Stimulated activated naive B cell treated with anti-CD40 and anti-IgM and Interleukin-4, amounts not matched to agents 10 μg/mL and 1 μg/mL and 100 μg/mL, for 72 hours (primary cell): ENCODE measurements at regions not wholly inside any gene's neighbourhood (a gene's known extent, or its start where the extent isn't known, plus 50 kb on each side); places are given as distances from the start of the nearest gene placed in this dataset.
"Not testable (repeated sequence)": the region's sequence is repeated elsewhere in the genome, so short reads cannot be mapped to it uniquely, and the experiment has no call there.

ENCODE experiments used
- ATAC-seq, 2 donors: fragments of 150-1000 bp; cut with Tn5 transposase; replicated peaks; 2 replicates each; pipeline ENCODE4 v1.10.0; 2021; ENCODE audit warnings: moderate library complexity in 1 of 2
- DNase-seq: peaks from one replicate; pipeline ENCODE4 v3.0.0; 2021
- H3K27ac Mint-ChIP-seq: one replicate; pipeline ENCODE4 v1.8.0; 2022; ENCODE audit warnings: mild to moderate bottlenecking, mixed read lengths
- H3K27me3 Mint-ChIP-seq, 2 donors: one replicate each; pipeline ENCODE4 v1.8.0; 2022; ENCODE audit warnings: mixed read lengths in 2 of 2
- H3K36me3 Mint-ChIP-seq, 2 donors: one replicate each; pipeline ENCODE4 v1.8.0; 2022; ENCODE audit warnings: mixed read lengths in 2 of 2, mild to moderate bottlenecking in 1 of 2
- H3K4me1 Mint-ChIP-seq, 2 donors: one replicate each; pipeline ENCODE4 v1.8.0; 2022; ENCODE audit warnings: mixed read lengths in 2 of 2, mild to moderate bottlenecking in 1 of 2
- H3K4me3 Mint-ChIP-seq, 2 donors: one replicate each; pipeline ENCODE4 v1.8.0; 2022; ENCODE audit warnings: mild to moderate bottlenecking in 2 of 2, mixed read lengths in 2 of 2, moderate library complexity in 1 of 2
- H3K9me3 Mint-ChIP-seq, 2 donors: one replicate each; pipeline ENCODE4 v1.8.0; 2022; ENCODE audit warnings: mixed read lengths in 2 of 2, mild to moderate bottlenecking in 1 of 2

DNA sequence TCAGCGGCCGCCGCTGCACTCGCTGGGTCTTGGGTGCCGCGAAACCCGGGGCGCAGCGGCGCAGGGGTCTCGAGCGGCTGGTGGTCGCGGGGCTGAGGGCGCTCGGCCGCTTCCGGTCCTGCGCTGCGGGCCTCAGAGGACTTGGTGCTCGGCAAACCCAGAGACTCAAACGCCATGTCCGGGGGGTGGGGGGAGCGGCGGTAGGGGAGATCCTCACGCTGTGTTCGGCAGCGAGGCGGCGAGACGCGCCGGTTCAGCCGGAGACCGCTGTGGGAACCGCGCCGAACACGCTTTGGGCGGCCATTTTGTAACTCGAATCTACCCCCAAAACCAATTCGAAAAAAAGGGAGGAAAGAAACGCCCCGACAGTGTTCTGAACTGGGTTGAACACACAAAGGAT, 317.5 kb upstream of the CDH18 start:
- ATAC-seq: no peak
- peaks cover 0 to 2% of the 10 kb centered on the region in 2 donors for H3K9me3 Mint-ChIP-seq
- no peaks in the 10 kb centered on the region for H3K4me1 Mint-ChIP-seq
- no peaks in the 10 kb centered on the region for H3K27me3 Mint-ChIP-seq
- no peaks in the 10 kb centered on the region for H3K36me3 Mint-ChIP-seq
- DNase-seq: no peak
- H3K27ac Mint-ChIP-seq: no peak overlapping the region
- H3K4me3 Mint-ChIP-seq: no peak overlapping the region

DNA sequence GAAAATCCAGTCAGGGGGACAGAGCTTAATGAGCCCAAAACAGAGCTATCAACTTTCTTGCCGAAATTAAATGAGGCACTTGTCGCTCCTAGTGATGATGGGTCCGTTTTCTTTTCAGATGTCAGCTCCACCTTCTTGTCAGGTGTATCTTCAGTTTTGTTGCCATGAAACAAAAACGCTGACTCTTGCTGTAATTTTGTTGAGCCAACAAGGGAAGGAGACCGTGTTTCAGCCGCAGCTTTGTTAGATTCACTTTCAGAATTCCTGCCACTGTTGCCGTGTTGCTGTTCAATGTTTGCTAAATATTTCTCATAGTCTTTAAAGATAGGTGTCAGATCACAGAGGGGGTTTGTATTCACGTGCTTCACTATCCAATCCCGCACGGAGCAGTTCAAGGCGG, 316.6 kb upstream of the CDH18 start:
- not testable (repeated sequence) for H3K4me1 Mint-ChIP-seq, H3K36me3 Mint-ChIP-seq, H3K27me3 Mint-ChIP-seq, ATAC-seq, H3K27ac Mint-ChIP-seq, H3K4me3 Mint-ChIP-seq, DNase-seq, H3K9me3 Mint-ChIP-seq

DNA sequence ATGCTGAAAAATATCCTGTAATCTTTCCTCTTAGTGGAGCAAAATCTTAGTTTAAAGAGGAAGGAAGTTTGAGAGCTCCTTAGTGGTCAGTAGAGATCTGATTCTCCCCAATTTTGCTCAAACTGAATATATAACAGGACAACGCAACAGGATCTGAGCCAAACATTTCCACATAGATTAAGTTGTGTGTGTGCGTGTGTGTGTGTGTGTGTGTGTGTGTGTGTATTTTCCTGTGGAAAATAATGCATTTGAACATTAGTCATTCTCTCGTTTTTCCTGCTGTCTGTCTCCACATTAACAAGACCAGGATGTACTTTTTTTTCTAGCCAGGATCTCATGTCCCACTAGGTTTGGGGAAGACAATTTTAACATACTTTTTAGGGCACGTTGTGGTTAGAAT, 312.1 kb upstream of the CDH18 start:
- Mint-ChIP-seq H3K27ac (no peak overlapping the region), H3K4me1 (no peaks in the 10 kb centered on the region), H3K27me3 (no peaks in the 10 kb centered on the region), H3K4me3 (no peak overlapping the region), H3K36me3 (no peaks in the 10 kb centered on the region), H3K9me3 (peaks cover 0 to 2% of the 10 kb centered on the region in 2 donors)
- DNase-seq (no peak), ATAC-seq (no peak)

GRCh38 chr5:20294696-20295095, 306.7 kb upstream of the CDH18 start:
- no peaks in the 10 kb centered on the region for H3K36me3 Mint-ChIP-seq
- H3K4me3 Mint-ChIP-seq: no peak overlapping the region
- no peaks in the 10 kb centered on the region for H3K27me3 Mint-ChIP-seq
- no peaks in the 10 kb centered on the region for H3K4me1 Mint-ChIP-seq
- no peak overlapping the region for H3K27ac Mint-ChIP-seq
- no peak for ATAC-seq
- H3K9me3 Mint-ChIP-seq: no peaks in the 10 kb centered on the region
- no peak for DNase-seq

- no peak for ATAC-seq
Observed at GRCh38 chr5:20291766-20292165, 303.8 kb upstream of the CDH18 start.

DNA sequence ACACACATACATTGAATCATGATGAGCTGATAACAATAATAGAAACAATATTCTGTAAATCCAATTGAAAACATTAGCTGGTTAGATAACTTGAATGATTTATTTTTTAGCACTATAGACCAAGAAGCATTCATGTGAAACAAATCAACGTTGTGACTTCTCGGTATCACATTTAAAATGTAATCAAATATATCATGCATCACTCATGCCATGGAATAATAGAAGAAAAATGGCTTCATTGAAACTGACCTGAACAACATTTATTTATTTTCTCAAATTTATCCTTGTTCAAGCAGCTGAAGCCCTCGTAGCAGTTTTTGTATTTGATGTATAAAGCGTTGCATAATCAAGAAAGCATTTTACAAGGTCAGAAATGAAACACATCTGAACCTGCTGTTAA, 299.6 kb upstream of the CDH18 start:
- no peak for ATAC-seq
- no peak for DNase-seq
- Mint-ChIP-seq H3K4me1 (no peaks in the 10 kb centered on the region), H3K4me3 (no peak overlapping the region), H3K27ac (no peak overlapping the region), H3K36me3 (no peaks in the 10 kb centered on the region), H3K9me3 (peaks cover 0 to 2% of the 10 kb centered on the region in 2 donors), H3K27me3 (no peaks in the 10 kb centered on the region)

More at GRCh38 chr5:20291766-20292165, 303.8 kb upstream of the CDH18 start:
- no peaks in the 10 kb centered on the region for H3K36me3 Mint-ChIP-seq
- no peak overlapping the region for H3K27ac Mint-ChIP-seq
- H3K9me3 Mint-ChIP-seq: no peaks in the 10 kb centered on the region
- H3K4me3 Mint-ChIP-seq: no peak overlapping the region
- no peaks in the 10 kb centered on the region for H3K4me1 Mint-ChIP-seq
- DNase-seq: no peak
- H3K27me3 Mint-ChIP-seq: no peaks in the 10 kb centered on the region

- Mint-ChIP-seq H3K4me3 (no peak overlapping the region), H3K9me3 (peaks cover 0 to 2% of the 10 kb centered on the region in 2 donors), H3K27ac (no peak overlapping the region), H3K4me1 (no peaks in the 10 kb centered on the region), H3K27me3 (no peaks in the 10 kb centered on the region), H3K36me3 (no peaks in the 10 kb centered on the region)
- no peak for ATAC-seq
- DNase-seq: no peak
Observed at GRCh38 chr5:20286512-20286911, 298.5 kb upstream of the CDH18 start.

DNA sequence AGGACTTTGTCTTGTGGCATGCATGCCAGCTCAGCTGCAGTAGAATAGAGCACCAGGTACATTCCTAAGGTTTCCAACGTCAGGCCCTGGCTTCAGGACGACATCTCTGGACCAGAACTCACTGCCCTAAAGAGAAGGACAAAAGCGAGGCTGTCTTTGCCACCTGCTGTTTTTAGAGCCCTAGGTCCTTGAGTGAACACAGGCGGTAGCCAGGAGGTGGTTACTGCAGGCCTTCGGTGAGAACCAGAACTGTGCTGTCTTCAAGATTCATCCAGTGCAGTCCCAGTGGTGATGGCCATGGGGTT, 288.9 kb upstream of the CDH18 start:
- DNase-seq: no peak
- Mint-ChIP-seq H3K36me3 (no peaks in the 10 kb centered on the region), H3K9me3 (peaks cover 7 to 11% of the 10 kb centered on the region in 2 donors), H3K4me3 (no peak overlapping the region), H3K27me3 (no peaks in the 10 kb centered on the region), H3K27ac (no peak overlapping the region), H3K4me1 (no peaks in the 10 kb centered on the region)
- no peak for ATAC-seq

DNA sequence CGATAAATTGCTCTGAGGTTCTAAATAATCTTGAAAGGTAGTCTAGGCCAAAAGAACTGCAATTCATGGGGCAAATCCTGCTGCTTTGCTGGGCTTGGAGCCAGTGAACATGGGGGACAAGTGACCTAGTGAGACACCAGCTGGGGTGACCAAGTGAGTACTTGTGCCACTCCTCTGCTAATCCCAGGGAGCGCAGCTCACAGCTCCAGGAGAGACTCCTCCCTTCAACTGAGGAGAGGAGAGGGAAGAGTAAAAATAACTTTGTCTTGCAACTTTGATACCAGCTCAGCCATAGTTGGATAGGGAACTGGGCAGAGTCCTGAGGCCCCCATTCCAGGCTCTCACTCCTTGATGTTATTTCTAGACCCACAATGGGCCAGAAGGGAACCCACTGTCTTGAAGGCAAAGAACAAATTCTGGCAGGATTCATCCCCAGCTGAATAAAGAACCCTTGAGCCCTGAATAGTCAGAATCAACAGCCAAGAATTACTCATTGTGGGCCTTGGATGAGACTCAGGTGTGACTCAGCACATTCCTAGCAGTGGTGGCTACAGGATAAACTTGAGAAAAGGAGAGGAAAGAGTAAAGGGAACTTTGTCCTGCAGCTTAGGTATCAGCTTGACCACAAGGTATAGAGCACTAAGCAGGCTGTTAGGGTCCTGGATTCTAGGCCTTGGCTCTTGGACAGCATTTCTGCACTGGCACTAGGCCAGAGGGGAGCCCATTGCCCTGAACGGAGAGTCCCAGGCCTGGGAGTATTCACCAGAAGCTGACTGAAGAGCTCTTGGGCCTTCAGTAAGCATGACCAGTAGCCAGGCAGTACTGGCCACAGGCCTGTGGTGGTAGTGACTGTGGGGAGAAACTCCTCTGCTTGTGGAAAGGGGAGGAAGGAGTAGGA, 288.3 kb upstream of the CDH18 start:
- H3K27me3 Mint-ChIP-seq: no peaks in the 10 kb centered on the region
- no peak overlapping the region for H3K4me3 Mint-ChIP-seq
- no peaks in the 10 kb centered on the region for H3K36me3 Mint-ChIP-seq
- DNase-seq: no peak
- ATAC-seq: no peak
- H3K9me3 Mint-ChIP-seq: peaks cover 7 to 11% of the 10 kb centered on the region in 2 donors
- no peak overlapping the region for H3K27ac Mint-ChIP-seq
- no peaks in the 10 kb centered on the region for H3K4me1 Mint-ChIP-seq

GRCh38 chr5:20266066-20266465, 278.1 kb upstream of the CDH18 start:
- Mint-ChIP-seq H3K27ac (no peak overlapping the region), H3K4me1 (no peaks in the 10 kb centered on the region), H3K36me3 (no peaks in the 10 kb centered on the region), H3K4me3 (no peak overlapping the region), H3K9me3 (peaks cover 3 to 6% of the 10 kb centered on the region in 2 donors), H3K27me3 (no peaks in the 10 kb centered on the region)
- ATAC-seq (no peak), DNase-seq (no peak)

DNA sequence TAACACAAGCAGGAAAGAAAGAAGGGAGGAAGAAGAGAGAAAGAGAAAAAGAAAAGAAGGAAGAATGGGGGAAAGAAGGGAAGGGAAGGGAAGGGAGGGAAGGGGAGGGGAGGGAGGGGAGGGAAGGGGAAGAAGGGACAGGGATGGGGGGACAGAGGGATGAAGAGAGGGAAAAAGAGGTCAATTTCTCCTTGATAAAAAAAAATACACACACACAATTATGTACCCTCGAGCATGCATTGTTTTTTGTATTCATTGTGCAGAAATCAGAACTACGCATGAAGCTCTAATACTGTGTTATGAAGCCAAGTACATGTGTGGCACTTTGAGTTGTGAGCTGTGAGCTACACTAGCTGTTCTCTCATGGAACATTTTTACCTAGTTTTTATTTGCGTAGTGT, 274.9 kb upstream of the CDH18 start:
- peaks cover 1 to 3% of the 10 kb centered on the region in 2 donors for H3K9me3 Mint-ChIP-seq
- ATAC-seq (no peak), DNase-seq (no peak)
- H3K27ac Mint-ChIP-seq: no peak overlapping the region
- no peaks in the 10 kb centered on the region for H3K36me3 Mint-ChIP-seq
- H3K27me3 Mint-ChIP-seq: no peaks in the 10 kb centered on the region
- no peak overlapping the region for H3K4me3 Mint-ChIP-seq
- no peaks in the 10 kb centered on the region for H3K4me1 Mint-ChIP-seq

GRCh38 chr5:20254748-20255147, 266.7 kb upstream of the CDH18 start:
- Mint-ChIP-seq H3K4me1 (no peaks in the 10 kb centered on the region), H3K4me3 (no peak overlapping the region), H3K27me3 (no peaks in the 10 kb centered on the region), H3K36me3 (no peaks in the 10 kb centered on the region), H3K9me3 (peaks cover 7% of the 10 kb centered on the region in 2 donors), H3K27ac (no peak overlapping the region)
- ATAC-seq (no peak), DNase-seq (no peak)

DNA sequence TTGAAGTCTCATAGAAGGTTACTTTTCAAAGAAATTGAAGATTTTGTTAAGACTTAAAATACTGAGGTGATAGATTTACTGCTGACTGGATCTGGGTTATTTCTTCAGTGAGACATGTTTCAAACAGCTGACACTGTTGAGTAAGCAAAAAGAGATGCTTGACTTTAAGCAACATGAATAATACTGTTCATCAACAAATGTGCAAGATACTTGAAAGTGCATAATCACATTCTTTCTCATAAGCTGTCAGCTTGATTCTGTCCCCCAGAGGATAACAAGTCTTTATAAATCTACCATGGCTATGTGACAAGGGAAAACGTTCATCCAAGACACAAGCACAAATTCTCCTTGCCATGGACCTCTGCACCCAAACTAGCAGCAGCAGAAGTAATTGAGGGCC, 260.1 kb upstream of the CDH18 start:
- no peak for DNase-seq
- Mint-ChIP-seq H3K4me3 (no peak overlapping the region), H3K4me1 (no peaks in the 10 kb centered on the region), H3K27me3 (no peaks in the 10 kb centered on the region), H3K36me3 (no peaks in the 10 kb centered on the region), H3K27ac (no peak overlapping the region), H3K9me3 (peaks cover 0 to 8% of the 10 kb centered on the region in 2 donors)
- ATAC-seq: no peak

GRCh38 chr5:20245432-20245974, 257.5 kb upstream of the CDH18 start:
- Mint-ChIP-seq H3K36me3 (no peaks in the 10 kb centered on the region), H3K27ac (no peak overlapping the region), H3K27me3 (no peaks in the 10 kb centered on the region), H3K9me3 (peaks cover 0 to 3% of the 10 kb centered on the region in 2 donors), H3K4me1 (no peaks in the 10 kb centered on the region), H3K4me3 (no peak overlapping the region)
- ATAC-seq (no peak), DNase-seq (no peak)

GRCh38 chr5:20241351-20241750, 253.4 kb upstream of the CDH18 start:
- no peak for ATAC-seq
- no peak overlapping the region for H3K27ac Mint-ChIP-seq

More at GRCh38 chr5:20241351-20241750, 253.4 kb upstream of the CDH18 start:
- Mint-ChIP-seq H3K36me3 (no peaks in the 10 kb centered on the region), H3K4me3 (no peak overlapping the region), H3K4me1 (no peaks in the 10 kb centered on the region), H3K9me3 (peaks cover 0 to 2% of the 10 kb centered on the region in 2 donors), H3K27me3 (no peaks in the 10 kb centered on the region)
- no peak for DNase-seq
